ENCODE measurements at regions not wholly inside any gene's neighbourhood (a gene's known extent, or its start where the extent isn't known, plus 50 kb on each side); places are given as distances from the start of the nearest gene placed in this dataset.

DNA sequence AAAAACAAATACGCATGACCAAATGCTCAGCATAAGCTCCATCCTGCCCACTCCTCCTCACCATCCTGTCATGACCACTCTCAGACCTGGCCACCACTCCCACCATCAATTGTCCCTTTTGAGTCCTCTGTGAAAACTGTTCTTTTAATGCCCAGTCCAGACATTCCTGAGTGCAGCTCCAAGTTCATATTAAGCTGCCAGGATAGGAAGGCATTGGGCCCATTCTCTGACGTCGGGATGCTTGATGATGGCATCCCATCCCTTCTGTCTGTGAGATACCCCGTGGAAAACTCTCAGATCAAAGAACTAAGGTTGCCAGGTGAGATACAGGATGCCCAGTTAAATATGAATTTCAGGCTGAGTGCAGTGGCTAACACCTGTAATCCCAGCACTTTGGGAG lies 89.9 kb upstream of the KIF5B start:
- TF ChIP-seq, protein P1, sequence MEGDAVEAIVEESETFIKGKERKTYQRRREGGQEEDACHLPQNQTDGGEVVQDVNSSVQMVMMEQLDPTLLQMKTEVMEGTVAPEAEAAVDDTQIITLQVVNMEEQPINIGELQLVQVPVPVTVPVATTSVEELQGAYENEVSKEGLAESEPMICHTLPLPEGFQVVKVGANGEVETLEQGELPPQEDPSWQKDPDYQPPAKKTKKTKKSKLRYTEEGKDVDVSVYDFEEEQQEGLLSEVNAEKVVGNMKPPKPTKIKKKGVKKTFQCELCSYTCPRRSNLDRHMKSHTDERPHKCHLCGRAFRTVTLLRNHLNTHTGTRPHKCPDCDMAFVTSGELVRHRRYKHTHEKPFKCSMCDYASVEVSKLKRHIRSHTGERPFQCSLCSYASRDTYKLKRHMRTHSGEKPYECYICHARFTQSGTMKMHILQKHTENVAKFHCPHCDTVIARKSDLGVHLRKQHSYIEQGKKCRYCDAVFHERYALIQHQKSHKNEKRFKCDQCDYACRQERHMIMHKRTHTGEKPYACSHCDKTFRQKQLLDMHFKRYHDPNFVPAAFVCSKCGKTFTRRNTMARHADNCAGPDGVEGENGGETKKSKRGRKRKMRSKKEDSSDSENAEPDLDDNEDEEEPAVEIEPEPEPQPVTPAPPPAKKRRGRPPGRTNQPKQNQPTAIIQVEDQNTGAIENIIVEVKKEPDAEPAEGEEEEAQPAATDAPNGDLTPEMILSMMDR (IDR thresholded peaks at IDR 0.05) = no peak
- 92 to 95% methylated on average over 4 of the region's 4 CpGs for WGBS, 2 donors
- DNase-seq (no peak), ATAC-seq (no peak)
- no peaks in the 10 kb centered on the region for H3K36me3 ChIP-seq
- H3K4me1 ChIP-seq = peaks cover 0 to 27% (median 16%) of the 10 kb centered on the region in 9 donors
- H3K9me3 ChIP-seq = no peaks in the 10 kb centered on the region
- no peak overlapping the region for H3K27ac ChIP-seq
- intact Hi-C loops (cut with DNase I) = loop anchor here in 3 of 10 donors (5.0 kb wide), 1 partner anchor 89 kb away; the partner anchor contains the start of gene KIF5B (in 3 of the 3)
- no peaks in the 10 kb centered on the region for H3K27me3 ChIP-seq
- no peak overlapping the region for H3K4me3 ChIP-seq

DNA sequence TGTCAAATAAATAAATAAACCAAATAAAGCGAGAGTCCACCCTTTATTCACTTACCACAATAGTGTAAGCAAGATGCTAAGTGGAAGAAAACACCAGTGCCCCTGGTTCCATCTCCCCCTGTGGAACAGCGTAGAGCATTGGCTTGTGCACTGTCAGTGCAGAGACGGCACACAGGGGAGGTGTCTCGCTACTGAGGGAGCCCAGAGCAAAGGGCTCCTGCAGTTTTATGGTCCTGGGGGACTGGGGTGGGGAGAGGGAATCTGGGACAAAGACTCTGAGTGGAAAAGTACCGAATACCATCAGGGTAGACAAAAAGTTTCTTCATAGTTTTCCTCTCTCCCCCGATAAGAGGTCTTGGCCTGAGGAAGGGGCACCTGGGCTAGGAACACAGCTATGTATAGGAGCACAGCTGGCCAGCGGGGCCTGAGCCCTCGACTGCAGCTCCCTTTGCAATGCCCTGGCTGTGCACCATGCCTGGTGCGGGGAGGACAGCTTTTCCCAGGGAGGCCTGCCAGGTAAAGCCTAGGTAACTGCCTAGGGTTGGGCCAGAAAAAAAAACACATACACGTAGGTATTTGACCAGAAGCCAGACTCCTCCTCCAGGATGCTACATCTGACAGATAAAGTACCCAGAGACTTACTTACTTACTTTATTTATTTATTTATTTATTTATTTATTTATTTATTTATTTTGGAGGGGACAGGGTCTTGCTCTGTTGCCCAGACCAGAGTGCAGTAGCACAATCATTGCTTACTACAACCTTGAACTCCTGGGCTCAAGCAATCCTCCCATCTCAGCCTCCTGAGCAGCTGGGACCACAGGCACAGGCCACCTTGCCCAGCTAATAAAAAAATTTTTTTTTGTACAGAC lies 88.8 kb upstream of the KIF5B start:
- Histone ChIP-seq H3K9me3 (no peaks in the 10 kb centered on the region), H3K4me3 (no peak overlapping the region), H3K36me3 (no peaks in the 10 kb centered on the region), H3K27ac (no peak overlapping the region), H3K4me1 (peaks cover 0 to 27% (median 23%) of the 10 kb centered on the region in 9 donors), H3K27me3 (no peaks in the 10 kb centered on the region)
- TF ChIP-seq, protein P1 (IDR thresholded peaks at IDR 0.05) = no peak
- DNase-seq (no peak), ATAC-seq (no peak)
- intact Hi-C loops (cut with DNase I) = loop anchor here in 5 of 10 donors (5.0 kb wide), 2 partner anchors 78 to 88 kb away; partner anchors contain the start of gene KIF5B (in 4 of the 5)
- WGBS, 2 donors = 86 to 90% methylated on average over 10 of the region's 10 CpGs

DNA sequence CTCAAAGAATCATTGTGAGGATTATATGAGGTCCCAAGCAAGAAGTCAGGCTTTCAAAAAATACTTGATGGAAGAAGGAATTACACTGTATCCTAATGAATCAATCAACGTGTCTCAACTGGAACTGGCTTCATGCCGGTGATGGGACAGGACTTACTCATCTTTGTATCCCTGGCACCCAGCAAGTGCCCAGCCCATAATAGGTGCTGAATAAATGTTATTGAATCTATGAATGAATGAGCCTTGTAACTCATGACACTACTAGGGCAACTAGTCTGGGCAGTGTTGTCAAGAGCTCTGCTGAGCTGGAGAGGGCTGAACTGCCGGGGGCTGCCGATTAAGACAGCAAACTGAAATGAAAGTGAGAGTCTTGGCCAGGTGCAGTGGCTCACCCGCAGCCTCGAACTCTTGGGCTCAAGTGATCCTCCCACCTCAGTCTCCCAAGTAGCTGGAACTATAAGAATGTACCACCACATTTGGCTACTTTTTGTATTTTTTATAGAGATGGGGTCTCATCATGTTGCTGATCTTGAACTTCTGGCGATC lies 87.2 kb upstream of the KIF5B start:
- no peak overlapping the region for H3K27ac ChIP-seq
- 93 to 97% methylated on average over 7 of the region's 7 CpGs for WGBS, 2 donors
- no peaks in the 10 kb centered on the region for H3K9me3 ChIP-seq
- no peak for DNase-seq
- TF ChIP-seq, protein P1 (IDR thresholded peaks at IDR 0.05) = no peak
- no peaks in the 10 kb centered on the region for H3K27me3 ChIP-seq
- H3K4me3 ChIP-seq = no peak overlapping the region
- intact Hi-C loops (cut with DNase I) = loop anchor here in 2 of 10 donors (5.0 kb wide), 2 partner anchors 76 to 86 kb away; partner anchors contain the start of gene KIF5B (in 1 of the 2)
- ATAC-seq = no peak
- H3K4me1 ChIP-seq = peaks cover 3 to 34% (median 29%) of the 10 kb centered on the region in 9 donors
- no peaks in the 10 kb centered on the region for H3K36me3 ChIP-seq

DNA sequence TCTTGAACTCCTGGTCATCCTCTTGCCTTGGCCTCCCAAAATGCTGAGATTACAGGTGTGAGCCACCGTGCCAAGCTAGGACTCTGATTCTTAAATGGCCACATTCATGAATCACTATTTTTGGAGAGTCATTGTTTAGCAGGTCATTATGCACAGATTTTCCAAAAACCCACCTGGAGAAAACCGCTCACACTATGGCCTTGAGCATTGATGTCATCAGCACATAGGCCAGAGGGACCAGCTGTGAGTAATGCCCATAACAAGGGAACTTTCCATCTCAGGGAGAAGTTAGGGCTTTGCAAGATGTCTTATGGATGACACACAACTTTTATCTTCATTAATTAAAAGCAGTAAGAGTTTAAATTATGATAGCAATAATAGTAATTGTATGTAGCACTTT lies 86.4 kb upstream of the KIF5B start:
- H3K27ac ChIP-seq = peak overlapping the region in 2 of 10 donors; percentile 73 to 90

More for the DNA sequence above, 86.4 kb upstream of the KIF5B start:
- H3K27me3 ChIP-seq = no peaks in the 10 kb centered on the region
- DNase-seq (no peak), ATAC-seq (no peak)
- no peak overlapping the region for H3K4me3 ChIP-seq
- H3K4me1 ChIP-seq = peaks cover 3 to 36% (median 29%) of the 10 kb centered on the region in 9 donors
- 78 to 89% methylated on average over 2 of the region's 2 CpGs for WGBS, 2 donors
- TF ChIP-seq, protein P1 (IDR thresholded peaks at IDR 0.05) = no peak
- no peaks in the 10 kb centered on the region for H3K9me3 ChIP-seq
- H3K36me3 ChIP-seq = no peaks in the 10 kb centered on the region
- intact Hi-C loops (cut with DNase I) = loop anchor here in 2 of 10 donors (5.0 kb wide), 2 partner anchors 75 to 85 kb away; partner anchors contain the start of gene KIF5B (in 1 of the 2)

All from heart right ventricle (tissue), 16 donors.